Left ventricle myocardium inferior (tissue), 1 donor: ENCODE measurements at regions not wholly inside any gene's neighbourhood (a gene's known extent, or its start where the extent isn't known, plus 50 kb on each side); places are given as distances from the start of the nearest gene placed in this dataset.
"Not testable (repeated sequence)": the region's sequence is repeated elsewhere in the genome, so short reads cannot be mapped to it uniquely, and the experiment has no call there.

Source experiments
- DNase-seq: peaks from one replicate; pipeline ENCODE4 v3.0.0-alpha.2; 2020
- H3K27ac ChIP-seq: fragments of 200-600 bp; replicated peaks from 2 replicates; pipeline ENCODE4 v1.8.0; 2021
- H3K27me3 ChIP-seq: fragments of 200-600 bp; 2 replicates; pipeline ENCODE4 v1.8.0; 2021; ENCODE audit warnings: low read depth
- H3K36me3 ChIP-seq: fragments of 200-600 bp; 2 replicates; pipeline ENCODE4 v1.8.0; 2021
- H3K4me1 ChIP-seq: fragments of 200-600 bp; 2 replicates; pipeline ENCODE4 v1.8.0; 2021
- H3K4me3 ChIP-seq: fragments of 200-600 bp; 2 replicates; pipeline ENCODE4 v1.8.0; 2021; ENCODE audit warnings: mild to moderate bottlenecking, moderate library complexity
- H3K9me3 ChIP-seq: fragments of 200-600 bp; replicated peaks from 2 replicates; pipeline ENCODE4 v1.8.0; 2021
- intact Hi-C: fragments of 100-400 bp; cut with micrococcal nuclease; formaldehyde crosslinking; loops from one replicate; pipeline ENCODE4 v1.11.0; 2022
- TF ChIP-seq, protein P1 (sequence below): fragments of 200-600 bp; IDR thresholded peaks from 2 replicates; pipeline ENCODE4 v1.8.0; 2021; ENCODE audit warnings: antibody characterized with exemption, mild to moderate bottlenecking, borderline replicate concordance
- donor health status: DM: no; HTN: yes; CAD: no; lungs with severe emphysema.

DNA sequence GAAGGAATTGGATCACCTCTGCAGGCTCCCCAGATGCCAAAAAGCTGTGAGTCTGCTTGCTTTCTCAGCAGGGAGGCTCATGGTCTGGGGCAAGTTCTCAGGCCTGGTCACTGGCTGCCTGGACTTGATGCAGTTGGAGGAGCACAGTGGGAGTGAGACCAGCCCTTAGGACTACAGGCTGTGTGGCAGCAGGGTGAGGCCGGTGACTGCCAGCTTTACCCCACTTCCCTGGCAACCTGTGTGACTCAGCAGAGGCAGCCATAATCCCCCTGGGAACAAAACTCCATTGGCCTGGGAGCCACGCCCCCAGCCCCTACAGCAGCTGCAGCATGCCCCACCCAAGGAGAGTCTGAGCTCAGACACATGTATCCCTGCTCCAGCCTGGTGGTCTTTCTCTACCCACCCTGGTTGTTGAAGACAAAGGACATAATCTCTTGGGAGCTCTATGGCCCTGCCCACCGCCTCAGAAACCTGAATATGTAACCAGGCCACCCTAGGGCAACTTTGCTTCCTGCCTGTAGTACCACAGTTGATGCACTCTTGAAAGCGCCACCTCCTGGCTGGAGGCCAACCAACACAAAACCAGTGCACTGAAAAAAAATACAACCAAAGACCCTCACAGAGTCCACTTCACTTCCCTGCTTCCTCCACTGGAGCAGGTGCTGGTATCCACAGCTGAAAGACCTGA is 106.8 kb upstream of the SPATS2L start:
- TF ChIP-seq, protein P1, sequence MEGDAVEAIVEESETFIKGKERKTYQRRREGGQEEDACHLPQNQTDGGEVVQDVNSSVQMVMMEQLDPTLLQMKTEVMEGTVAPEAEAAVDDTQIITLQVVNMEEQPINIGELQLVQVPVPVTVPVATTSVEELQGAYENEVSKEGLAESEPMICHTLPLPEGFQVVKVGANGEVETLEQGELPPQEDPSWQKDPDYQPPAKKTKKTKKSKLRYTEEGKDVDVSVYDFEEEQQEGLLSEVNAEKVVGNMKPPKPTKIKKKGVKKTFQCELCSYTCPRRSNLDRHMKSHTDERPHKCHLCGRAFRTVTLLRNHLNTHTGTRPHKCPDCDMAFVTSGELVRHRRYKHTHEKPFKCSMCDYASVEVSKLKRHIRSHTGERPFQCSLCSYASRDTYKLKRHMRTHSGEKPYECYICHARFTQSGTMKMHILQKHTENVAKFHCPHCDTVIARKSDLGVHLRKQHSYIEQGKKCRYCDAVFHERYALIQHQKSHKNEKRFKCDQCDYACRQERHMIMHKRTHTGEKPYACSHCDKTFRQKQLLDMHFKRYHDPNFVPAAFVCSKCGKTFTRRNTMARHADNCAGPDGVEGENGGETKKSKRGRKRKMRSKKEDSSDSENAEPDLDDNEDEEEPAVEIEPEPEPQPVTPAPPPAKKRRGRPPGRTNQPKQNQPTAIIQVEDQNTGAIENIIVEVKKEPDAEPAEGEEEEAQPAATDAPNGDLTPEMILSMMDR, result no peak
- Histone ChIP-seq H3K27ac (no peak overlapping the region), H3K4me3 (no peak overlapping the region), H3K9me3 (peaks cover 4% of the 10 kb centered on the region), H3K36me3 (no peaks in the 10 kb centered on the region), H3K4me1 (no peaks in the 10 kb centered on the region), H3K27me3 (no peaks in the 10 kb centered on the region)
- intact Hi-C loops, result no loop called here
- DNase-seq, result no peak

DNA sequence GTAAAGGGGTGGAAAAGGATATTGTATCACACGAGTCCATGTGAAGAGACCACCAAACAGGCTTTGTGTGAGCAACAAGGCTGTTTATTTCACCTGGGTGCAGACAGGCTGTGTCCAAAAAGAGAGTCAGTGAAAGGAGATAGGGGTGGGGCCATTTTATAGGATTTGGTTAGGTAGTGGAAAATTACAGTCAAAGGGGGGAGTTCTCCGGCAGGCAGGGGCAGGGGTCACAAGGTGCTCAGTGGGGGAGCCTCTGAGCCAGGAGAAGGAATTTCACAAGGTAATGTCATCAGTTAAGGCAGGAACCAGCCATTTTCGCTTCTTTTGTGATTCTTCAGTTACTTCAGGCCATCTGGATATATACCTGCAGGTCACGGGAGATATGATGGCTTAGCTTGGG is 104.7 kb upstream of the SPATS2L start:
- H3K4me1 ChIP-seq, H3K27ac ChIP-seq, H3K27me3 ChIP-seq, H3K36me3 ChIP-seq, intact Hi-C loops, DNase-seq, H3K4me3 ChIP-seq: not testable (repeated sequence)
- H3K9me3 ChIP-seq, result peaks cover 20% of the 10 kb centered on the region

DNA sequence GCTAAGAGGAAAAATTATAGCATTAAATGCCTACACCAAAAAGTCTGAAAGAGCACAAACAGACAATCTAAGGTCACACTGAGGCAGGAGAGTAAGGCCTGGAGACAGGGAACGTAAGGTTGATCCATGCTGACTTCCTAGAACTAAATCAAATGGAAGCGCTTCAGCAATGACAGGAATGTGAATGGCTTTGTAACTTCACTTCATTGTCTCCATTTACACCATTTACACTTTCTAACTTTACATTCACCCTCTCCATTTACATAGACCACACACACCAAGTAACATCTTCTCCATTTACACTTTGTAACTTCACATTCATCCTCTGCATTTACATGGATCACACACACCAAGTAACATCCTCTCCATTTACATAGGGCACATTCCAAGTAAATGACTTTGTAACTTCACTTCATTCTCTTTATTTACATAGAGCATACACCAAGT is 103.1 kb upstream of the SPATS2L start:
- Histone ChIP-seq H3K4me1 (no peaks in the 10 kb centered on the region), H3K4me3 (no peak overlapping the region), H3K27ac (no peak overlapping the region), H3K27me3 (no peaks in the 10 kb centered on the region), H3K36me3 (no peaks in the 10 kb centered on the region), H3K9me3 (peaks cover 18% of the 10 kb centered on the region)
- DNase-seq, result no peak
- intact Hi-C loops, result no loop called here
- TF ChIP-seq, protein P1, result no peak

DNA sequence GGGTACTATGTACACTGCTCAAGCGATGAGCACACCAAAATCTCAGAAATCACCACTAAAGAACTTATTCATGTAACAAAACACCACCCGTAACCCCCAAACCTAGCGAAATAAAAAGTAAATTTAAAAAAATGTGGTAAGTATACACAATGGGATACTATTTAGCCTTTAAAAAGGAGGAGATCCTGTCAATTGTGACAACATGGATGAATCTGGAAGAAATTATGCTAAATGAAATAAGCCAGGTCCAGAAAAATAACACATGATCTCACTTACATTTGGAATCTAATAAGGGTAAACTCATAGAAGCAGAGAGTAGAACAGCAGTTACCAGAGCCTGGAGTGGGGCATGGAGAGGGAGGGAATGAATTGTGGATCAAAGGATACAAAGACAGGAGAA is 98.5 kb upstream of the SPATS2L start:
- H3K4me3 ChIP-seq, result no peak overlapping the region
- no peak for DNase-seq
- no peaks in the 10 kb centered on the region for H3K36me3 ChIP-seq
- peaks cover 16% of the 10 kb centered on the region for H3K9me3 ChIP-seq
- H3K27ac ChIP-seq, result no peak overlapping the region
- no peaks in the 10 kb centered on the region for H3K4me1 ChIP-seq
- TF ChIP-seq, protein P1, result no peak
- intact Hi-C loops, result no loop called here
- no peaks in the 10 kb centered on the region for H3K27me3 ChIP-seq

DNA sequence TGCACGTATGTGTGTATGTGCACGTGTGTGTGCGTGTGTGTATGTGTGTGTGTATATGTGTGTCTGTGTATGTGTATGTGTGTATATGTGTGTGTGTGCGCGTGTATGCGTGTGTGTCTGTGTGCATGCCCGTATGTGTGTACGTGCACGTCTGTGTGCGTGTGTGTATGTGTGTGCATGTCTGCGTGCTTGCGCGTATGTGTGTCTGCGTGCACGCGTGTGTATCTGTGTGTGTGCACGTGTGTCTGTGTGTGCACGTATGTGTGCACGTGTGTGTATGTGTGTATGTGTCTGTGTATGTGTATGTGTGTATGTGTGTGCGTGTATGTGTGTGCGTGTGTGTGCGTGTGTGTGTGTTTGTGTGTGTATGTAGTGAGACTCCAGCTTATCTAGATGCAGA is 97.5 kb upstream of the SPATS2L start:
- peaks cover 16% of the 10 kb centered on the region for H3K9me3 ChIP-seq
- TF ChIP-seq, protein P1, result no peak
- H3K4me3 ChIP-seq, result no peak overlapping the region
- H3K4me1 ChIP-seq, result no peaks in the 10 kb centered on the region
- no peak for DNase-seq
- H3K36me3 ChIP-seq, result no peaks in the 10 kb centered on the region
- H3K27ac ChIP-seq, result no peak overlapping the region
- intact Hi-C loops, result no loop called here
- H3K27me3 ChIP-seq, result no peaks in the 10 kb centered on the region

DNA sequence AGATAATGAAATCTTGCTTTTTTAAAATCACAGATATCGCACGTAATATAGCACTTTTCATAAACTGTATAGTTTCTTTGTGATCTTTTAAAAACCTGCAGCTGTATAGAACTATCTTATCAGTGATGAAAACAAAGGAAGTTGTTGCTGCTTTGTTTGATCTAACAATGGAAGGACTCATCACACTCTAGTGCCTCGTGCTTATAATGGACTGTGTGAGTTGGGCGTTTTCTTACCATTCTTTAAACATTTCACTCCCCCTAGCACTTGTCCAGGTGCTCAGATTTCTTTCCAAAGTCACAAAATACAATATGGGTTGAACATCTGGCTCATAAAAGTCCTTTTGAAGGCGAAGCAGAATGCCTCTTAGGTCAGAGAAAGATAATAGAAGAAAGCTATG is 94.8 kb upstream of the SPATS2L start:
- Histone ChIP-seq H3K27ac (no peak overlapping the region), H3K4me3 (no peak overlapping the region), H3K36me3 (no peaks in the 10 kb centered on the region), H3K9me3 (no peaks in the 10 kb centered on the region), H3K4me1 (no peaks in the 10 kb centered on the region), H3K27me3 (no peaks in the 10 kb centered on the region)
- intact Hi-C loops, result no loop called here
- TF ChIP-seq, protein P1, result no peak
- DNase-seq, result no peak
